HG03095 (cell line): ENCODE measurements at regions not wholly inside any gene's neighbourhood (a gene's known extent, or its start where the extent isn't known, plus 50 kb on each side); places are given as distances from the start of the nearest gene placed in this dataset.
"Not testable (repeated sequence)": the region's sequence is repeated elsewhere in the genome, so short reads cannot be mapped to it uniquely, and the experiment has no call there.

Experiments
- ATAC-seq: cut with Tn5 transposase; IDR thresholded peaks from one replicate; pipeline ENCODE4 v1.9.1; 2021; ENCODE audit warnings: moderate library complexity; ENCODE audit not compliant: unreplicated experiment

GRCh38 chr1:80402625-80403024, 1396.1 kb upstream of the ADGRL4 start:
- no peak for ATAC-seq

GRCh38 chr1:80401757-80402156, 1395.2 kb upstream of the ADGRL4 start:
- ATAC-seq = no peak

- no peak for ATAC-seq
These were observed 1386.0 kb upstream of the ADGRL4 start for GRCh38 chr1:80392529-80392928.

- no peak for ATAC-seq
These were observed 1379.1 kb upstream of the ADGRL4 start for GRCh38 chr1:80385650-80386049.

- no peak for ATAC-seq
These were observed 1378.4 kb upstream of the ADGRL4 start for GRCh38 chr1:80384959-80385358.

- ATAC-seq = no peak
These were observed 1377.7 kb upstream of the ADGRL4 start for GRCh38 chr1:80384083-80384830.

- no peak for ATAC-seq
These were observed 1369.1 kb upstream of the ADGRL4 start for GRCh38 chr1:80375662-80376061.

GRCh38 chr1:80375109-80375508, 1368.6 kb upstream of the ADGRL4 start:
- no peak for ATAC-seq

GRCh38 chr1:80369780-80370179, 1363.2 kb upstream of the ADGRL4 start:
- ATAC-seq = no peak

- ATAC-seq = no peak
These were observed 1360.5 kb upstream of the ADGRL4 start for GRCh38 chr1:80367058-80367457.

GRCh38 chr1:80365359-80366021, 1359.0 kb upstream of the ADGRL4 start:
- ATAC-seq = no peak

- no peak for ATAC-seq
These were observed 1357.4 kb upstream of the ADGRL4 start for GRCh38 chr1:80363689-80364475.

GRCh38 chr1:80359666-80360065, 1353.1 kb upstream of the ADGRL4 start:
- ATAC-seq = no peak

GRCh38 chr1:80349218-80349617, 1342.7 kb upstream of the ADGRL4 start:
- no peak for ATAC-seq

- no peak for ATAC-seq
These were observed 1334.5 kb upstream of the ADGRL4 start for GRCh38 chr1:80341021-80341420.

GRCh38 chr1:80318108-80318507, 1311.6 kb upstream of the ADGRL4 start:
- no peak for ATAC-seq

- ATAC-seq = no peak
These were observed 1304.2 kb upstream of the ADGRL4 start for GRCh38 chr1:80310703-80311245.

- no peak for ATAC-seq
These were observed 1298.9 kb upstream of the ADGRL4 start for GRCh38 chr1:80305466-80305865.

GRCh38 chr1:80293818-80294217, 1287.3 kb upstream of the ADGRL4 start:
- ATAC-seq = no peak

GRCh38 chr1:80288750-80289149, 1282.2 kb upstream of the ADGRL4 start:
- ATAC-seq = not testable (repeated sequence)

GRCh38 chr1:80282536-80282935, 1276.0 kb upstream of the ADGRL4 start:
- ATAC-seq = no peak
